HG03139 (cell line): ENCODE measurements at regions not wholly inside any gene's neighbourhood (a gene's known extent, or its start where the extent isn't known, plus 50 kb on each side); places are given as distances from the start of the nearest gene placed in this dataset.

Experiments used
- ATAC-seq: cut with Tn5 transposase; IDR thresholded peaks from one replicate; pipeline ENCODE4 v1.9.1; 2021; ENCODE audit not compliant: unreplicated experiment

DNA sequence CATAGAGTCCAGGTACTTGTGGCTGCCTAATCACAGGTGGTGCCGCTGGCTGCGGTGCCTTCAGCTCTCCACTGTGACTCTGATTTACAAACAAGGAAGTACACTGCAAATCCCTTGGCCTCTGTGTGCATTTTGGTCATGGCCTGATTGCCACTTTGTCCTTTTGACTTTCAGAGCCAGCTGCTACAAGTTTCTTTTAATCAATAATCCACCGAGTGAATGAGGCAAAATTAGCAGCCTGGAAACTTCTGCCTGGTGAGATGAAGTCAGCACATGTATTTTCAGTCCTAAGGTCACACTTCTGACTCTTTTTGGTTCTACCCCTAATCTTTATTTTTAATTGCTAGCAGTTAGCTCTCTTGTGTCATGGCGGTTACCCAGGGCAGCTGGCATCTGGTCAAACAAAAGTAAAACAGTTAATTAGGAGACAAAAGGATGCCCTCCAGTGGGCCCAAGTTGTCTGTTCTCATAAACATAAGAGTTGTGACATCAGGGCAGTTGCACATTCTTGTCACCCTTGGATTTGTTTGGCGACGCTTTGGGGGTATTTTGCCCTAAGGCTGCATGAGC lies 62.3 kb upstream of the LNX1 start:
- ATAC-seq: peak; percentile 65

DNA sequence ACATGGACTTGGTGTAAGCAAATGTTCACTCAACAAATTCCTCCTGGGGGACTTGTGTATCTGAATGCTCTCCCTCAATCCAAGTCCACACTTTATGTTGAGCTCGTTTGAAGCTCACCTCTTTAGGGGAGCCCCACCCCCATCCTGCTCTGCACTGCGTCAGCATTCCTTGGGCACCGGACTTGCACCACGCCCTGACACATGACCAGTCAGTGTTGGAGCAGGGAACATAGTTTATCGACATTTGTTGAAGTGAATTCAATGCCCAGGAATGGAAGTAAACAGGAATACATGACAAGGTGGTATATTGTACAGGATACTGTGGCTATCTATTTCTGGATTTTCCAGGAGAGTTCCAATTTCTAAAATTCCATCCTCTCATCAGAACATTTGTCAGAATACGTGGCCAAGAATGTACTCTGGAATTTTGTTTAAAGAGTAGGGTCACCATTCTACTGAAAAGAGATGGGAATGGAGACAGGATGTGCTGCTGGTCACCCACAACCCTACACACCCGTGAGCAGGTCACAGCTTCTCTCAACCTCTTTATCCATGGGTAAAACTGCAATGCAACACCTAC lies 60.0 kb upstream of the LNX1 start:
- no peak for ATAC-seq

DNA sequence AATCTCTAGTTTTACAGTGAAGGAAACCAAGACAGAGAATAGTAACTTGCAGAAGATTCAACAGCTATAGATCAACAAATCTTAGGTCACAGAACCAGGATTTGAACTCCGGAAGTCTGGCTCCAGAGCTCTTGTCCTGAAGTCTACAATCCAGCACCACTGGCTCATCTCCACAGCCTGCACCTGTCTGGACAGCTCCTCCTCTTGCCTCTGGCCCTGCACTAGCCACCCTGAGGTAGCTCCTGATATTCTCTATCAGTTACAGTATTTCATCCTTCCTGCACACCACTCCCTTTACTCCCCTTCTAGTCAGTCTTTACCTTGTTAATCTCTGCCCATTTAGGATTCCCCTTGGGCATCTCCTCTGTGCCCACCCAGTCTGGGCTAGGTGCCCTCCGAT lies 58.1 kb upstream of the LNX1 start:
- no peak for ATAC-seq

DNA sequence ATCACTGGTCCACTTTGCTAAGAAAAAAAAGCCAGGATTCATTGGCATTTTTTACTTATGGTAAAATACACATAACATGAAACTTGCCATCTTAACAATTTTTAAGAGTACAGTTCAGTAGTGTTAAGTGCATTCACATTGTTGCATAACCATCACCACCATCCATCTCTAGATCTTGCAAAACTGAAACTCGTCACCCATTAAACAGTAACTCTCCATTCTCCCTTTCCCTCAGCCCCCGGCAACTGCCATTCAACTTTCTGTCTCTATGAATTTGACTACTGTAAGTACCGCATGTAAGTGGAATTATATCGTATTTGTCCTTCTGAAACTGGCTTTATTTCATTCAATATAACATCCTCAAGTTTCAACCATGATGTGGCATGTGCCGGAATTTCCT lies 56.3 kb upstream of the LNX1 start:
- peak; percentile 53 for ATAC-seq

DNA sequence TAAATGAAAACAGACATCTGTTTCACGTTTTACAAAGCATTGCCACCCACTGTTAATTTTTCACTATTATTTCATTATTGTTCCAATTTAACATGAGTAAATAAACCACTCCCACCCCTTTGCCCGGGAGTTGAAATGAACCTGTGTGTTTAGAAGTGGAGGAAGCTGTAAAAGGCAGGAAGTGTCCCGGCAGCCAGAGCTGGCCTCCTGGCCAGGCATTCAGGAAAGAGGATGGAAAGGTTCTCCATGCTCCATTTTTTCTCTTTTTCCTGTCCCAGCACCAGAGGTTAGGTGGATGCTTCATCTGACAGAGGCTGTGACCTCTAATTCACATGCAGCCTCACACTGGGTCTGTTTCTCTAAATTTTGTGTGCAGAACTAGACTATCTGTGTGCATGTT lies 55.5 kb upstream of the LNX1 start:
- ATAC-seq: no peak

DNA sequence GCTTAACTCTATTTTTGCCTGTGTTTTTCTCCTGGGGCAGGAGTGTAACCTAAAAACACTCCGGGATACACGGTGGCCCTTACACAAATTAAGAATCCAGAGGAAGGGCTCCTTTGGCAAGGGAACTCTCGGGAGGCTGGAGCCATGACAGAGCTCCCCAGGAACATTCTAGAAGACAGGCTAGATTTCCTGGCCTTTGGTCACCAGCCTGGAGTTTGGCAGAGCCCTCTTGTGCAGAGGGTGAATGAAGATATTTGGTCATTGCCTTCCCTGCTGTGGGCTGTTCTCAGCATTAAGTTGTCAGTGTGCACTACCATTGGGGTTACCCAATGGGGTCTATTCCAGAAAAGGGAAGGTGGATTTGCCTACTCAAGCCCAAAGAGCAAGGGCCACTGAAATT lies 53.8 kb upstream of the LNX1 start:
- no peak for ATAC-seq

DNA sequence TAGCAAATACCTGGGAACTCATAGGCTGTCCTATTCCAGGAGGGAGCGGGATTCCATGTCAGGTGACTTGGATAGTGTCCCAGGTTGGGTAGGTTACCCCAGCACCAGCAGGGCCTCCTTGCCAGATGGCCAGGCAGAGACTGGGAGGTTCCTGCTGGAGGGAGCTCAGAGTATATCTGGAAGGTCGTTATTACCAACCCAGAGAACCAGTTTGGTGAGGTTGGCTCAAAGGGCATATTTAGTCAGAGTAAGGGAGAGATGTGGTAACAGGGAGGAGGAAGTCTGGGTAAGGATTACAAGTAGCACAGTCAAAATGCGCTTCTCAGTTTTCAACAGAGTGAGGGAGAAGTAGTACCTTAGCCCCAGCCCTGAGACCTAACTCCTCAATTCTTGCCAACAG lies 53.3 kb upstream of the LNX1 start:
- ATAC-seq: no peak
